Activated B cell treated with CpG ODN at 0.5 μM for 24 hours (primary cell): ENCODE measurements at regions not wholly inside any gene's neighbourhood (a gene's known extent, or its start where the extent isn't known, plus 50 kb on each side); places are given as distances from the start of the nearest gene placed in this dataset.

Experiments used
- ATAC-seq: fragments of 200-7000 bp; cut with Tn5 transposase; one replicate; pipeline ENCODE4 v1.10.0; 2021; ENCODE audit warnings: low read depth, mild to moderate bottlenecking, moderate library complexity
- CTCF ChIA-PET: fragments of 350-600 bp; sonication (Branson Sonifier 250); formaldehyde crosslinking; loops from one replicate; lab custom pipeline; 2021; ENCODE audit warnings: antibody characterized with exemption; lab: Charles Lee
- POLR2A ChIA-PET: fragments of 350-600 bp; sonication (Branson Sonifier 250); formaldehyde crosslinking; loops from one replicate; lab custom pipeline; 2021; ENCODE audit warnings: antibody characterized with exemption; lab: Charles Lee
- DNase-seq: peaks from one replicate; pipeline ENCODE4 v3.0.0; 2022
- H3K27ac Mint-ChIP-seq: one replicate; pipeline ENCODE4 v1.8.0; 2020; ENCODE audit warnings: mixed read lengths
- H3K27me3 Mint-ChIP-seq: one replicate; pipeline ENCODE4 v1.8.0; 2021; ENCODE audit warnings: mixed read lengths
- H3K36me3 Mint-ChIP-seq: one replicate; pipeline ENCODE4 v1.8.0; 2021; ENCODE audit warnings: low read depth, mixed read lengths
- H3K4me1 Mint-ChIP-seq: one replicate; pipeline ENCODE4 v1.8.0; 2021; ENCODE audit warnings: mixed read lengths
- H3K4me3 Mint-ChIP-seq: one replicate; pipeline ENCODE4 v1.8.0; 2020; ENCODE audit warnings: mild to moderate bottlenecking, mixed read lengths
- H3K9me3 Mint-ChIP-seq: one replicate; pipeline ENCODE4 v1.8.0; 2020; ENCODE audit warnings: mixed read lengths
- CTCF ChIP-seq: fragments of 200-600 bp; IDR thresholded peaks from one replicate; pipeline ENCODE4 v1.8.0; 2022; ENCODE audit warnings: antibody characterized with exemption, mild to moderate bottlenecking
- intact Hi-C: fragments of 100-400 bp; cut with micrococcal nuclease; formaldehyde crosslinking; loops from one replicate; pipeline ENCODE4 v1.15.1; 2024

- no peak overlapping the region for H3K27ac Mint-ChIP-seq
- POLR2A ChIA-PET, result no interaction called here
- TF ChIP-seq CTCF, result no peak
- H3K4me3 Mint-ChIP-seq, result no peak overlapping the region
- no peaks in the 10 kb centered on the region for H3K36me3 Mint-ChIP-seq
- CTCF ChIA-PET, result no interaction called here
- DNase-seq, result no peak
- intact Hi-C loops, result no loop called here
- no peak for ATAC-seq
- H3K27me3 Mint-ChIP-seq, result no peaks in the 10 kb centered on the region
- H3K4me1 Mint-ChIP-seq, result no peaks in the 10 kb centered on the region
- no peaks in the 10 kb centered on the region for H3K9me3 Mint-ChIP-seq
Observed at GRCh38 chr5:8413975-8414374, 545.0 kb downstream of the MTRR start.

- Mint-ChIP-seq H3K36me3 (no peaks in the 10 kb centered on the region), H3K27me3 (no peaks in the 10 kb centered on the region), H3K27ac (no peak overlapping the region), H3K4me1 (no peaks in the 10 kb centered on the region), H3K9me3 (no peaks in the 10 kb centered on the region), H3K4me3 (no peak overlapping the region)
- intact Hi-C loops, result no loop called here
- POLR2A ChIA-PET, result no interaction called here
- TF ChIP-seq CTCF, result no peak
- CTCF ChIA-PET, result interaction anchor here (1.4 kb wide), 1 partner anchor 489 kb away, joined by 3 read pairs; no protein-coding TSS in a partner anchor
- ATAC-seq, result no peak
- DNase-seq, result no peak
Observed at GRCh38 chr5:8417316-8418048, 548.5 kb downstream of the MTRR start.

GRCh38 chr5:8418049-8418426, 549.1 kb downstream of the MTRR start:
- Mint-ChIP-seq H3K9me3 (no peaks in the 10 kb centered on the region), H3K36me3 (no peaks in the 10 kb centered on the region), H3K4me1 (no peaks in the 10 kb centered on the region), H3K27me3 (no peaks in the 10 kb centered on the region), H3K4me3 (no peak overlapping the region), H3K27ac (no peak overlapping the region)
- CTCF ChIA-PET, result interaction anchor here (1.4 kb wide), 1 partner anchor 489 kb away, joined by 3 read pairs; no protein-coding TSS in a partner anchor
- intact Hi-C loops, result no loop called here
- POLR2A ChIA-PET, result no interaction called here
- no peak for ATAC-seq
- no peak for TF ChIP-seq CTCF
- no peak for DNase-seq

GRCh38 chr5:8429778-8430758, 561.1 kb downstream of the MTRR start:
- ATAC-seq, result no peak
- H3K27ac Mint-ChIP-seq, result no peak overlapping the region
- no peaks in the 10 kb centered on the region for H3K27me3 Mint-ChIP-seq
- H3K36me3 Mint-ChIP-seq, result no peaks in the 10 kb centered on the region
- H3K4me1 Mint-ChIP-seq, result no peaks in the 10 kb centered on the region
- POLR2A ChIA-PET, result no interaction called here
- DNase-seq, result no peak
- no peak for TF ChIP-seq CTCF
- peaks cover 4% of the 10 kb centered on the region for H3K9me3 Mint-ChIP-seq
- no peak overlapping the region for H3K4me3 Mint-ChIP-seq
- CTCF ChIA-PET, result no interaction called here
- intact Hi-C loops, result no loop called here

GRCh38 chr5:8434501-8434900, 565.6 kb downstream of the MTRR start:
- Mint-ChIP-seq H3K4me1 (no peaks in the 10 kb centered on the region), H3K4me3 (no peak overlapping the region), H3K27ac (no peak overlapping the region), H3K27me3 (no peaks in the 10 kb centered on the region), H3K36me3 (no peaks in the 10 kb centered on the region), H3K9me3 (no peaks in the 10 kb centered on the region)
- no peak for ATAC-seq
- ChIA-PET POLR2A (no interaction called here), CTCF (no interaction called here)
- no peak for DNase-seq
- no peak for TF ChIP-seq CTCF
- intact Hi-C loops, result no loop called here
